Medulla oblongata (tissue), 1 donor: ENCODE measurements at regions not wholly inside any gene's neighbourhood (a gene's known extent, or its start where the extent isn't known, plus 50 kb on each side); places are given as distances from the start of the nearest gene placed in this dataset.

Source experiments
- DNase-seq: peaks from one replicate; pipeline ENCODE4 v3.0.0-alpha.2; 2015; ENCODE audit errors: extremely low spot score

GRCh38 chr3:76788206-76788605 lies 251.7 kb upstream of the ROBO2 start:
- DNase-seq = no peak

DNA sequence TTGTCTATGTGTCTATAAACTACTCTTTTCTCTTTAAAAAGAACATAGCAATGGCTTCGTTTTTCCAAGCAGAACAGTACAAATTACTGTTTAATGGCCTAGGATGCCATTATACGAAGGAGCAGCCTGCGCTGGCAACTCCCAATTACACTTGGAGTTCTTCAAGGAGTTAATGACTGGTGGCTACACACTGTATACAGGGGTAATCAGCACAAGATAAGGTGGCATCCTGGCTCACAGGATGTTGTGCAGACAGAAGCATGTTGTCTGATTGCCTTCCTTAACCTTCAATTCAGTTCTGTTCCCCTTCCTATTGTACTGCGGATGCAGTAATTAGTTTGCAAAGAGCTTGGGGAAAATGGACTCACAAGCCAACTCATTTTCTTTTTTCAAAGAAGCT lies 250.7 kb upstream of the ROBO2 start:
- no peak for DNase-seq

DNA sequence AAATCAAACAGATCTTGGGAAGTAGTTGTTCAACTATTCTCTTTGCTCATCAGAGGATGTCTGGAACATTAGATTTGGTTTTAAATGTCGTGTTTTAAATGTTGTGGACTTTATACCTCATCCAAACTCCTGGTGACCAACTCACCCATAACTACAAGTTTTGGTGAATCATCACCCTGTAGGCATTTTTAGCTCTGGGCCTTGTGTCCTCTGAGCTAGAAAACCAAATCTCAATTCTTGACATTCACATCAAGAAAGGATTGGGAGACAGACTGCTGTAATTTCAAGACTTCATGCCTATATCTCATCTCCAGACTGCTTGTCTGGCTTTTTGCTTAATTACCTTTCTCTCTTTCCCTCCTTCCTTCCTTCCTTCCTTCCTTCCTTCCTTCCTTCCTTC lies 228.5 kb upstream of the ROBO2 start:
- DNase-seq = no peak

DNA sequence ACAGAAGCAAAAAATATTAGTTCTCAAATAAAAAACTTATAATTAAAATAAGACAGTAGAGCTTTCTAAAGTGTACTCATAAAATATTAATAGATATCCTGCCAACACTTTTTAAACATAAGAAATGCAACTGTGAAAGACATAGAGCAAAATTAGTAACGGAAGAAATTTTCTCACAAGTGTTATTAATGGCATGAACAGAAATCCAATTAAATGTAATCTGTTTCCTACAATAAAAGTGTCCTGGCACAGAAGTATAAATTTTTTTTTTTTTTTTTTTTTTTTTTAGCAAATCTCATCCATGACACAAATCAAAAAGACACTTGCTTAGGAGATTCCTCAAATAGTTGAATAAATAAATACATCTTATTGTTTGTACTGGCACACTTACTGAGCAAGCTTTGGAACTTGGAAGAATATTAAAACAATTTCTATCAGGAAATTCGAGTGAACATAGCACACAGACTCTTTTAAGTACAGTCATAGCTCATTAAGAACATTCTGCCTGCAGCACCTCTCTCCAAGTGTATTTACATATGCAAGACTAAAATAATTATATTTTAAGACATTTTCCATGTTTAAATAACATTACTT lies 227.2 kb upstream of the ROBO2 start:
- no peak for DNase-seq

GRCh38 chr3:76815561-76815960 lies 224.3 kb upstream of the ROBO2 start:
- DNase-seq = no peak

DNA sequence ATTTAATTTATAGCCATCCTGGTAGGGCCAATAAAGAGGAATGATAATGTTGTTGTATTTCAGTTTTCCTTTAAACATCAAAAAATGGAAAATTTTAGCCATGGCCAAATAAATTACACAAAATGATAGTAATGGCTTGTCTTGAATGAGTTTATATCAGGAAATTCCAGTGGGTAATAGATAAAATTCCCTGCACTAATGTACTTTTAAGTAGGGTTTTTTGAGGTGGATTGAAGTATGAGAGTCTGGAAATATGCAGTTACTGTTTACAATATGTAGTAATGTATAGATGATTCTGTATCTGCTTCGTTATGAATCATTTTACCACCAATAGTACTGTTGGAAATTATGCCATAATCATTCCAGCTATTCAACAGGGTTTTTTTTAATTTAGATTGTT lies 219.4 kb upstream of the ROBO2 start:
- no peak for DNase-seq

- DNase-seq = no peak
Measured at GRCh38 chr3:76824658-76825240, 215.2 kb upstream of the ROBO2 start.

- DNase-seq = no peak
Measured at GRCh38 chr3:76826861-76827260, 213.0 kb upstream of the ROBO2 start.

- no peak for DNase-seq
Measured at GRCh38 chr3:76827701-76828226, 212.1 kb upstream of the ROBO2 start.

- DNase-seq = no peak
Measured at GRCh38 chr3:76834657-76835056, 205.2 kb upstream of the ROBO2 start.

DNA sequence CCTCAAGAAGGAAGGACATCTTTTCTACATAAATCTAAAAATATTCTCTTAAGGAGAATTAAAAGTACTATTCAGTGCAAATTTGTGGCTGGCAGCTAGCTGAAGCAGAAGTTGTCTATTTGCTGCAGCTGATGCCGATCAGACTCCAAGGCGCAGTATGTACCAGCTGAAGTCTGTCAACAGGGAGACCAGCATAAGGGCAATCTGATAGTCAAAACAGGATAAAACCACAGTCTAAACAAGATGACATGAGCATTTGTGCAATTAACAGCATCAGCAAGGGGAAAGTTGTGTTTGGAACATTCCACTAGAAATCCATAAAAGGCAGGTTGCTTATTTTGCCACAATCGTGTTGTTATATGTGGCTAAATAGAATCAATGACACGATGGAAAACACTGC lies 198.2 kb upstream of the ROBO2 start:
- DNase-seq = no peak

DNA sequence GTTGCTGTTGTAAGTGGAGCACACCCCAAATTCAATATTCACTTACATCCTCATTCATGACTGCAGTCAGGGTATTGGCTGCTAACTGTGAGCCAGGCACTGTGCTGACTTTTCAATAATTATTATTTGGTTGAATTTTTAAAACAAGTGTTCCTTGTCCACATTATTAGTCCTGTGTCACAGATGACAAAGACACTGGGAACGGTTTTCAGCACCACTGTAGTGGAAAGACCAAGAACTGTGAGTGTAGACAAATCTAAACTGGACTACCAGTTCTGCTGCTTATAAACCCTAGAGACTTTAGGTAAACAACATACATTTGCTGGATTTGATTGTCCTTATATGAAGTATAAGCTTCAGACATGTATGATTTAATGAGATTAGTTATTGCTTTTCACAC lies 197.7 kb upstream of the ROBO2 start:
- no peak for DNase-seq

- DNase-seq = no peak
Measured at GRCh38 chr3:76855451-76855850, 184.4 kb upstream of the ROBO2 start.

DNA sequence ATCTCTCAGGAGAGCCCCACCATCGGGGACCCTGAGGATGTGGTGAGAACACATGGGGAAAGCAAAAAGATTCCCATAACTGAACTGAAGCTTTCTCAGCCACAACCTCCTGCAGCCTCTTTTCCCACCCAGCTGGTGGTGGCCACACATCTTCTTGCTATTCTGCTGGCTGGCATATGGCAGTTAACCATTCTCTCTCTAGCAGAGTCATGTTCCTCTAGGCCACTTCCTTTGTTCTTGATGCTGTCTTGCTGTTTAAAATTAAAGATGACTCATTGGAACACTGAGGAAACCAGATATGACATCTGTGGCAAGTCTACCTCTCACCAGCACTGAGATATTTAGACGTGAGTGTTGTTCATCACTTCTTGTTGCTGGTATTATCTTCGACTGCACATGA lies 180.3 kb upstream of the ROBO2 start:
- DNase-seq = no peak

GRCh38 chr3:76864355-76864754 lies 175.5 kb upstream of the ROBO2 start:
- DNase-seq = no peak

- DNase-seq = no peak
Measured at GRCh38 chr3:76866729-76867408, 173.0 kb upstream of the ROBO2 start.

- no peak for DNase-seq
Measured at GRCh38 chr3:76869726-76870384, 170.0 kb upstream of the ROBO2 start.

DNA sequence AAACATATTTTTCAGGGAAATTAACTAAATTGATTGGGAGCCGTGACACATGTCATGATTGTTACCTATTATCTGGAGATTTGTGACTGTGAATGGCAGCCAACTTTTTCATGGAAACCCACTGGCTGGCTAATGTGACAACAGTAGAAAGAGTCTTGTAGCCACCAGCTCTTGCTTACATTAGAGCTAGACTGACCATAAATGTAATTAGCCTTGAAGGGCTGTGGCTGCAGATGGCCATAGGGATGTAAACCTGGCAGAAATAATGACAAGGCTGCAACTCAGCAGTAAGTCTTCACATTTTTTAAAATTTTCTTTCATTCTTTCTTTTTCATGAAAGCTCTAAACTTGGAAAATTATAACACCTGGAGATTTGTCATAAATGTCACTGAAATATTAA lies 168.2 kb upstream of the ROBO2 start:
- no peak for DNase-seq

DNA sequence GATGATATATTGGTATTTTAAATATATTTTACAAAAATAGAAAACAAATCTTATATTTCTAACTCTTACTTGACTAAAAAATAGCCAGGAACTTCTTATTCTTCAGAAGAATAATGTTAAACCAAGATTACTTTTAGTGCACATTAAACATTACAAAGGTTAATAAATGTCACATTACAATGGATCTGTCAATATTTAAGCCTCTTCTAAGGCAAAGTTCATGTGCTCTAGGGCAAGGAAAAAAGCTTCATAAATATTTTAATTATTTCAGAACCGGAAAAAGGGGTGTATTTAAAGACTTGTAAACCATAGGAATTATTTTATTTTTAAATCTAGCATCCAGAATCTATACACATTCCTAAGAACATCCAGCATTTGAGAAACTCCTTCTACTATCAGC lies 166.9 kb upstream of the ROBO2 start:
- DNase-seq = no peak

- no peak for DNase-seq
Measured at GRCh38 chr3:76873532-76874242, 166.2 kb upstream of the ROBO2 start.

DNA sequence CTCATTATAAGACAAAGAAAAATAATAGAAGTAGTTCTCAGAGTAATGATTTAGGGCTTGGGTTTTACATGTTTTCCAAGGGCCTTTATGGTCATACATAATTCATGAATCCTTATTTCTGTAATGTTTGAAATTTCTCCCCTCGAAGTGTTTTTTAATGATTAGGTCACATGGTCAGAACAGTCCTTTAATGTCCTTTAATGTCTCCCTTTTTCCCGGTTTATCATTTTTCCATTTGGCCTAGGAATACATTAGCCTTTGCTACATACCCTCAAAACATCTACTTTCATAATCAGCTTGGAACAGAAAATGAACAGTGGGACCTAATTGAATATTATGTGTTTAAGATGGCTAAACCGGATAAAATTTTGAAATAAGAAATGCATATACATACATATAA lies 159.9 kb upstream of the ROBO2 start:
- no peak for DNase-seq
